ENCODE measurements at regions not wholly inside any gene's neighbourhood (a gene's known extent, or its start where the extent isn't known, plus 50 kb on each side); places are given as distances from the start of the nearest gene placed in this dataset.
"Not testable (repeated sequence)": the region's sequence is repeated elsewhere in the genome, so short reads cannot be mapped to it uniquely, and the experiment has no call there.

DNA sequence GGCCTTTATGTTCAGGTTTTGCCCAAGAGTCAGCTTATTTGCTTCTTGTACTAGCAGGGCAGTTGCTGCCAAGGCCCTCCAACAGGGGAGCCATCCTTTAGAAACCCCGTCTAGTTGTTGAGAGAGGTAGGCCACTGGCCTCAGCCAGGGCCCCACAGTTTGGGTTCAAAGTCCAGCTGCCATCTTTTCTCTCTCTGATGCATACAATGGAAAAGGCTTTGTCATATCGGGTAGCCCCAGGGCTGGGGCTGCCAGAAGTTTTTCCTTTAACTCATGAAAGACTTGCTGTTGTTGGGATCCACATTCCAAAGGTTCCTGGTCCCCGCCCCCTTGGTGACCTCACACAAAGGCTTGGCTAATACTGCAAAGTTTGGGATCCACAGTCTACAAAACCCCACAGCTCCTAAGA, 53.7 kb upstream of the ALDH3B2 start:
- H3K4me3 ChIP-seq (ENCODE audit: low read depth, low read length); DNase-seq (ENCODE audit: low read depth): not testable (repeated sequence)

DNA sequence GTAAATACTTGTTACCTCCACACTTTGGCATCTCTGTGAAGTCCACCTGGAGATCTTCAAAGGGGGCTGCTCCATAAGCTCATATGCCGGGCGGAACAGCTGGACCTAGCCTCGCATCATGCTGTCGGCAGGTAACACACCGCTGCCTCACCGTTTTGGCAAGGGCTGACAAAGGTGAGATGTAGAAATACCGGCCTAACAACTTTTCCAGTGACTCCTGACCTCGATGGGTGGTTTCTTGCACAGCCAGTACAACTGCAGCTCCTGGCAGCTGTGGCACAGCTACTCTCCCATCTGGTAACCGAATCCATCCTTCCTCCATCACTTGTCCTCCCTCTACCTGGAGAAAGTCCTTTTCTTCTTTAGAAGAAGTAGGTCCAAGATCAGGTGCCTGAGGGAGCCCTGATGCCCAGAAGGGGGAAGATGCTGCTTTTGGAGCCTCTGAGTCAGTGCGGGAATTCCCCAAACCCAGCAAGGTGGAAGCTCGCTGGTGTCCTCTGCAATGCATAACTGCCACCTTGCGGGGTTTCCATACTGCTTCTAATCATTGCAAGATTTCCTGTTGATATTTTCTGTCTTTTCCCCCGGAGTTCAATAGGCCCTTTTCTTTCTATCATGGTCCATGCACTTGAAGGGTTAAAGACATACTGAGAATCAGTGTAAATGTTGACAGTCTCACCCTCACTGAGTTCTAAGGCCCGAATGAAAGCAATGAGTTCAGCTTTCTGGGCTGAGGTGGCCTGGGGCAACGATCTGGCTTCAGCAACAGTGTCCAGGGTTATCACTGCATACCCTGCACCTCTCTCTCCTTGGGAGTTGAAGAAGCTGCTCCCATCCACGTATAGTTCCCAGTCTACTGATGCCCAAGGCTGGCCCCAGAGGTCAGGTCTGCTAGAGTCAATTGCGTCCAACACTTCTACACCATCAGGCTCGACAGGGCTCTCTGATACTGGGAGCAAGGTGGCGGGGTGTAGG, 52.9 kb upstream of the ALDH3B2 start:
- H3K4me3 ChIP-seq (ENCODE audit: low read depth, low read length); DNase-seq (ENCODE audit: low read depth): not testable (repeated sequence)
